CD4-positive, alpha-beta T cell treated with Interferon gamma for 1 hour (primary cell): ENCODE measurements at regions not wholly inside any gene's neighbourhood (a gene's known extent, or its start where the extent isn't known, plus 50 kb on each side); places are given as distances from the start of the nearest gene placed in this dataset.

Experiments
- DNase-seq: peaks from one replicate; pipeline ENCODE4 v3.0.0-alpha.2; 2020

GRCh38 chr9:107172160-107172978, 110.7 kb upstream of the RAD23B start:
- peak; percentile 36 for DNase-seq

GRCh38 chr9:107172979-107173347, 110.1 kb upstream of the RAD23B start:
- no peak for DNase-seq

- DNase-seq, result no peak
These were observed 109.5 kb upstream of the RAD23B start for GRCh38 chr9:107173422-107174180.

- no peak for DNase-seq
These were observed 108.6 kb upstream of the RAD23B start for GRCh38 chr9:107174441-107174840.

GRCh38 chr9:107175041-107175440, 108.0 kb upstream of the RAD23B start:
- DNase-seq, result no peak

GRCh38 chr9:107175816-107176435, 107.2 kb upstream of the RAD23B start:
- no peak for DNase-seq

- DNase-seq, result no peak
These were observed 106.5 kb upstream of the RAD23B start for GRCh38 chr9:107176436-107177151.

- no peak for DNase-seq
These were observed 105.7 kb upstream of the RAD23B start for GRCh38 chr9:107177243-107177839.

GRCh38 chr9:107177857-107178256, 105.2 kb upstream of the RAD23B start:
- no peak for DNase-seq

GRCh38 chr9:107178293-107178692, 104.8 kb upstream of the RAD23B start:
- no peak for DNase-seq

- DNase-seq, result no peak
These were observed 102.9 kb upstream of the RAD23B start for GRCh38 chr9:107180206-107180605.

- no peak for DNase-seq
These were observed 99.9 kb upstream of the RAD23B start for GRCh38 chr9:107183176-107183575.

GRCh38 chr9:107188376-107188775, 94.7 kb upstream of the RAD23B start:
- no peak for DNase-seq

- no peak for DNase-seq
These were observed 92.8 kb upstream of the RAD23B start for GRCh38 chr9:107190061-107190935.

- no peak for DNase-seq
These were observed 92.2 kb upstream of the RAD23B start for GRCh38 chr9:107190936-107191290.

GRCh38 chr9:107193251-107193650, 89.8 kb upstream of the RAD23B start:
- no peak for DNase-seq

- DNase-seq, result no peak
These were observed 84.4 kb upstream of the RAD23B start for GRCh38 chr9:107198718-107199117.

GRCh38 chr9:107208121-107208520, 75.0 kb upstream of the RAD23B start:
- no peak for DNase-seq

- no peak for DNase-seq
These were observed 72.3 kb upstream of the RAD23B start for GRCh38 chr9:107210775-107211174.

- DNase-seq, result no peak
These were observed 71.7 kb upstream of the RAD23B start for GRCh38 chr9:107211284-107211923.

GRCh38 chr9:107212613-107213012, 70.5 kb upstream of the RAD23B start:
- DNase-seq, result no peak
